ENCODE measurements at regions not wholly inside any gene's neighbourhood (a gene's known extent, or its start where the extent isn't known, plus 50 kb on each side); places are given as distances from the start of the nearest gene placed in this dataset.

- DNase-seq (ENCODE audit: low read depth in 1 of 2, low spot score in 1 of 2), result no peak
- no peak overlapping the region for H3K4me3 ChIP-seq (replicated peaks; ENCODE audit: insufficient read depth, low read length)
- no peaks in the 10 kb centered on the region for H3K27me3 ChIP-seq (ENCODE audit: insufficient read depth, poor library complexity, severe bottlenecking)
- H3K27ac ChIP-seq (replicated peaks), result no peak overlapping the region
- TF ChIP-seq GABPA (IDR thresholded peaks at IDR 0.05; ENCODE audit: low read depth) (no peak), POLR2AphosphoS5 (IDR thresholded peaks at IDR 0.05; ENCODE audit: low read depth) (no peak), CTCF (IDR thresholded peaks at IDR 0.05; ENCODE audit: insufficient read depth, low read length) (no peak), SPI1 (IDR thresholded peaks at IDR 0.05; ENCODE audit: borderline replicate concordance, low read depth) (no peak), REST (IDR thresholded peaks at IDR 0.05; ENCODE audit: insufficient replicate concordance, low read depth) (no peak)
Observed at GRCh38 chr16:65473699-65474098, 351.8 kb upstream of the CDH11 start.

GRCh38 chr16:65469116-65469515 is 347.3 kb upstream of the CDH11 start:
- no peaks in the 10 kb centered on the region for H3K27me3 ChIP-seq (ENCODE audit: insufficient read depth, poor library complexity, severe bottlenecking)
- H3K4me3 ChIP-seq (replicated peaks; ENCODE audit: insufficient read depth, low read length), result no peak overlapping the region
- no peak for DNase-seq (ENCODE audit: low read depth in 1 of 2, low spot score in 1 of 2)
- no peak for TF ChIP-seq CTCF (IDR thresholded peaks at IDR 0.05; ENCODE audit: insufficient read depth, low read length)
- no peak for TF ChIP-seq SPI1 (IDR thresholded peaks at IDR 0.05; ENCODE audit: borderline replicate concordance, low read depth)
- TF ChIP-seq POLR2AphosphoS5 (IDR thresholded peaks at IDR 0.05; ENCODE audit: low read depth), result no peak
- TF ChIP-seq REST (IDR thresholded peaks at IDR 0.05; ENCODE audit: insufficient replicate concordance, low read depth), result no peak
- TF ChIP-seq GABPA (IDR thresholded peaks at IDR 0.05; ENCODE audit: low read depth), result no peak
- no peak overlapping the region for H3K27ac ChIP-seq (replicated peaks)

- no peak overlapping the region for H3K27ac ChIP-seq (replicated peaks)
- no peak overlapping the region for H3K4me3 ChIP-seq (replicated peaks; ENCODE audit: insufficient read depth, low read length)
- TF ChIP-seq GABPA (IDR thresholded peaks at IDR 0.05; ENCODE audit: low read depth), result no peak
- no peak for TF ChIP-seq REST (IDR thresholded peaks at IDR 0.05; ENCODE audit: insufficient replicate concordance, low read depth)
- TF ChIP-seq CTCF (IDR thresholded peaks at IDR 0.05; ENCODE audit: insufficient read depth, low read length), result no peak
- TF ChIP-seq SPI1 (IDR thresholded peaks at IDR 0.05; ENCODE audit: borderline replicate concordance, low read depth), result no peak
- TF ChIP-seq POLR2AphosphoS5 (IDR thresholded peaks at IDR 0.05; ENCODE audit: low read depth), result no peak
- H3K27me3 ChIP-seq (ENCODE audit: insufficient read depth, poor library complexity, severe bottlenecking), result no peaks in the 10 kb centered on the region
- no peak for DNase-seq (ENCODE audit: low read depth in 1 of 2, low spot score in 1 of 2)
Observed at GRCh38 chr16:65468133-65468532, 346.3 kb upstream of the CDH11 start.
